ENCODE measurements at regions not wholly inside any gene's neighbourhood (a gene's known extent, or its start where the extent isn't known, plus 50 kb on each side); places are given as distances from the start of the nearest gene placed in this dataset.

GRCh38 chr11:70755410-70756158 lies 357.3 kb downstream of the CTTN start (continued):
- no peak for TF ChIP-seq HINFP (tag; conservative IDR thresholded peaks at IDR 0.05; ENCODE audit: low read depth)
- TF ChIP-seq E2F4 (CRISPR knock-in tag; IDR thresholded peaks at IDR 0.05; ENCODE audit: low read depth), result no peak
- TF ChIP-seq ELF4 (CRISPR knock-in tag; IDR thresholded peaks at IDR 0.05), result no peak
- TF ChIP-seq ZNF274 (IDR thresholded peaks at IDR 0.05; ENCODE audit: borderline replicate concordance, low read depth, low read length), result no peak
- TF ChIP-seq SPI1 (IDR thresholded peaks at IDR 0.05; ENCODE audit: borderline replicate concordance, low read depth, low read length), result no peak
- no peak for TF ChIP-seq HMG20A (CRISPR knock-in tag; conservative IDR thresholded peaks at IDR 0.05)
- no peak for TF ChIP-seq ZNF282 (CRISPR knock-in tag; IDR thresholded peaks at IDR 0.05)

- Histone ChIP-seq H3K9ac (ENCODE audit: insufficient read depth in 1 of 2, low read depth in 2 of 2, low read length in 2 of 2) (no peak overlapping the region), H3K79me2 (ENCODE audit: control insufficient read depth, insufficient read depth, low read length) (no peaks in the 10 kb centered on the region), H3K4me2 (ENCODE audit: insufficient read depth, low read length) (no peak overlapping the region), H3K27me3 (ENCODE audit: control insufficient read depth in 2 of 2, insufficient read depth in 2 of 2, low read length in 2 of 2) (peaks cover 0 to 26% of the 10 kb centered on the region in 2 experiments; a peak in 4 of 5 replicates), H4K20me1 (replicated peaks; ENCODE audit: control insufficient read depth, insufficient read depth, low read length) (peaks cover 2% of the 10 kb centered on the region; the same call in 1 of the 2 replicates), H3K9me1 (ENCODE audit: control insufficient read depth, insufficient read depth, low read length) (no peaks in the 10 kb centered on the region), H3K27ac (ENCODE audit: extremely low read depth, low read depth, low read length) (no peak overlapping the region), H3K4me1 (replicated peaks in 1 of 2; ENCODE audit: control insufficient read depth in 2 of 2, insufficient read depth in 2 of 2, low read length in 2 of 2) (peaks cover 0 to 9% of the 10 kb centered on the region in 2 experiments; a peak in 1 of 5 replicates), H3K4me3 (no peak overlapping the region), H3K9me3 (replicated peaks; ENCODE audit: control insufficient read depth, insufficient read depth, low read depth, low read length) (no peaks in the 10 kb centered on the region), H3K36me3 (ENCODE audit: control insufficient read depth, insufficient read depth, low read length) (no peaks in the 10 kb centered on the region), H2AFZ (ENCODE audit: low read depth, low read length) (no peak overlapping the region)
- ChIA-PET CTCF (ENCODE audit: low intra/inter-chr PET ratio) (interaction anchor here (0.6 kb wide), 1 partner anchor 313 kb away, joined by 3 read pairs; no protein-coding TSS in a partner anchor), POLR2A (interaction anchor here (0.6 kb wide), 1 partner anchor 146 kb away, joined by 3 read pairs; no protein-coding TSS in a partner anchor)
- in situ Hi-C loops (cut with MboI) (no loop called here), intact Hi-C loops (cut with micrococcal nuclease) (loop anchor here (5.0 kb wide), 1 partner anchor 289 kb away; no protein-coding TSS in a partner anchor)
- BruUV-seq (replicated peaks), result no TSS peak
- DNase-seq (ENCODE audit: extremely low read depth in 1 of 4, low spot score in 3 of 4) (no peak), FAIRE-seq (no peak), ATAC-seq (no peak)
- WGBS (ENCODE audit: insufficient coverage, low coverage, missing lambda C conversion rate), result 6% methylated on average over 8 of the region's 8 CpGs
- TF ChIP-seq CSDE1 (IDR thresholded peaks at IDR 0.05), result no peak
- TF ChIP-seq SMARCA5 (IDR thresholded peaks at IDR 0.05), result no peak
- TF ChIP-seq DEAF1 (CRISPR knock-in tag; IDR thresholded peaks at IDR 0.05), result no peak
- TF ChIP-seq PHF21A (IDR thresholded peaks at IDR 0.05; ENCODE audit: borderline replicate concordance, low read depth), result no peak
Measured at GRCh38 chr11:70756341-70756740, 358.0 kb downstream of the CTTN start.

Data from K562 (cell line).